NCI-H146 treated with DMSO at 0.1 percent for 48 hours (cell line): ENCODE measurements at regions not wholly inside any gene's neighbourhood (a gene's known extent, or its start where the extent isn't known, plus 50 kb on each side); places are given as distances from the start of the nearest gene placed in this dataset.

Experiments used
- DNase-seq: peaks from one replicate; lab custom pipeline; 2025; ENCODE audit not compliant: unreplicated experiment; lab: John Stamatoyannopoulos, UW

GRCh38 chr9:17967731-17968130, 388.9 kb downstream of the SH3GL2 start:
- no peak for DNase-seq

GRCh38 chr9:17969232-17969631, 390.4 kb downstream of the SH3GL2 start:
- DNase-seq, result no peak

GRCh38 chr9:17970277-17970676, 391.4 kb downstream of the SH3GL2 start:
- no peak for DNase-seq

- DNase-seq, result no peak
Measured at GRCh38 chr9:17978773-17979172, 399.9 kb downstream of the SH3GL2 start.

GRCh38 chr9:17986595-17986994, 407.7 kb downstream of the SH3GL2 start:
- peak; percentile 16 for DNase-seq

- DNase-seq, result no peak
Measured at GRCh38 chr9:17987189-17987588, 408.3 kb downstream of the SH3GL2 start.

- DNase-seq, result no peak
Measured at GRCh38 chr9:17988489-17988888, 409.6 kb downstream of the SH3GL2 start.

GRCh38 chr9:17990602-17991001, 411.7 kb downstream of the SH3GL2 start:
- no peak for DNase-seq

- no peak for DNase-seq
Measured at GRCh38 chr9:17993024-17993423, 414.2 kb downstream of the SH3GL2 start.

GRCh38 chr9:17994695-17995425, 416.0 kb downstream of the SH3GL2 start:
- DNase-seq, result no peak

GRCh38 chr9:17996728-17997127, 417.9 kb downstream of the SH3GL2 start:
- no peak for DNase-seq

- DNase-seq, result no peak
Measured at GRCh38 chr9:18002718-18003438, 424.0 kb downstream of the SH3GL2 start.

- no peak for DNase-seq
Measured at GRCh38 chr9:18006591-18006990, 427.7 kb downstream of the SH3GL2 start.

- DNase-seq, result peak; percentile 96
Measured at GRCh38 chr9:18007621-18008020, 428.8 kb downstream of the SH3GL2 start.

- no peak for DNase-seq
Measured at GRCh38 chr9:18009902-18010301, 431.0 kb downstream of the SH3GL2 start.

GRCh38 chr9:18010492-18010891, 431.6 kb downstream of the SH3GL2 start:
- no peak for DNase-seq

GRCh38 chr9:18012170-18012569, 433.3 kb downstream of the SH3GL2 start:
- DNase-seq, result no peak

GRCh38 chr9:18014556-18014955, 435.7 kb downstream of the SH3GL2 start:
- peak; percentile 43 for DNase-seq

- DNase-seq, result peak; percentile 43
Measured at GRCh38 chr9:18015116-18015515, 436.2 kb downstream of the SH3GL2 start.

GRCh38 chr9:18017136-18017535, 438.3 kb downstream of the SH3GL2 start:
- DNase-seq, result no peak

- DNase-seq, result no peak
Measured at GRCh38 chr9:18018221-18018620, 439.4 kb downstream of the SH3GL2 start.

- DNase-seq, result no peak
Measured at GRCh38 chr9:18018661-18019060, 439.8 kb downstream of the SH3GL2 start.
